HepG2 (cell line): ENCODE measurements at regions not wholly inside any gene's neighbourhood (a gene's known extent, or its start where the extent isn't known, plus 50 kb on each side); places are given as distances from the start of the nearest gene placed in this dataset.

Experiments
- ARHGAP35 ChIP-seq: sonication (generic); formaldehyde crosslinking; IDR thresholded peaks from 2 replicates; pipeline ENCODE4 v1.9.0; 2022; ENCODE audit warnings: mild to moderate bottlenecking, inconsistent platforms, moderate library complexity, missing genetic modification reagents, borderline replicate concordance
- BHLHE40 ChIP-seq: IDR thresholded peaks from 2 replicates; pipeline ENCODE4 v1.6.1; 2011; ENCODE audit warnings: low read length, improper control_type of control experiment
- CBX1 ChIP-seq: IDR thresholded peaks from one replicate; pipeline ENCODE4 v1.6.1; 2016; ENCODE audit warnings: antibody characterized with exemption, low read depth
- CENPT ChIP-seq: sonication (generic); formaldehyde crosslinking; IDR thresholded peaks from 2 replicates; pipeline ENCODE4 v1.8.0; 2022; ENCODE audit warnings: low read depth, mild to moderate bottlenecking, moderate library complexity, missing genetic modification reagents
- HES4 ChIP-seq: sonication (generic); formaldehyde crosslinking; IDR thresholded peaks from 2 replicates; pipeline ENCODE4 v1.9.0; 2021; ENCODE audit warnings: mild to moderate bottlenecking, missing genetic modification reagents, borderline replicate concordance
- MED13 ChIP-seq: sonication (generic); formaldehyde crosslinking; IDR thresholded peaks from 2 replicates; pipeline ENCODE4 v1.5.0; 2020; ENCODE audit warnings: missing genetic modification reagents
- MTERF4 ChIP-seq: sonication (generic); formaldehyde crosslinking; IDR thresholded peaks from 2 replicates; pipeline ENCODE4 v1.8.0; 2023; ENCODE audit warnings: mild to moderate bottlenecking, missing genetic modification reagents
- NCOR1 ChIP-seq: fragments of 200-600 bp; sonication (generic); IDR thresholded peaks from 2 replicates; pipeline ENCODE4 v1.7.0; 2017; ENCODE audit warnings: antibody characterized with exemption, low read length, borderline replicate concordance
- RNF2 ChIP-seq: fragments of 450-650 bp; conservative IDR thresholded peaks from 2 replicates; pipeline ENCODE4 v1.6.1; 2016; ENCODE audit warnings: low read depth
- SNRNP70 ChIP-seq: fragments of 200-400 bp; formaldehyde crosslinking; IDR thresholded peaks from 2 replicates; pipeline ENCODE4 v1.6.1; 2017; ENCODE audit warnings: mild to moderate bottlenecking, low read depth, low read length, moderate library complexity
- SOX5 ChIP-seq: IDR thresholded peaks from 2 replicates; pipeline ENCODE4 v1.6.1; 2016; ENCODE audit warnings: borderline replicate concordance
- SP2 ChIP-seq: sonication (generic); formaldehyde crosslinking; IDR thresholded peaks from 2 replicates; pipeline ENCODE4 v1.5.1; 2020; ENCODE audit warnings: mild to moderate bottlenecking, missing genetic modification reagents
- SRF ChIP-seq: IDR thresholded peaks from 2 replicates; pipeline ENCODE4 v1.6.1; 2011; ENCODE audit warnings: mild to moderate bottlenecking, low read depth, low read length, moderate library complexity
- TOPORS ChIP-seq: sonication (generic); formaldehyde crosslinking; IDR thresholded peaks from 2 replicates; pipeline ENCODE4 v1.8.0; 2023; ENCODE audit warnings: mild to moderate bottlenecking, missing genetic modification reagents
- YEATS4 ChIP-seq: sonication (generic); formaldehyde crosslinking; IDR thresholded peaks from 2 replicates; pipeline ENCODE4 v1.4.0; 2020; ENCODE audit warnings: missing genetic modification reagents, borderline replicate concordance
- ZFP90 ChIP-seq: sonication (generic); formaldehyde crosslinking; IDR thresholded peaks from 2 replicates; pipeline ENCODE4 v1.8.0; 2022; ENCODE audit warnings: missing genetic modification reagents, mild to moderate bottlenecking, inconsistent platforms, borderline replicate concordance
- ZNF235 ChIP-seq: sonication (generic); formaldehyde crosslinking; IDR thresholded peaks from 2 replicates; pipeline ENCODE4 v1.8.1; 2023; ENCODE audit warnings: mild to moderate bottlenecking, missing genetic modification reagents, borderline replicate concordance
- ZNF253 ChIP-seq: sonication (generic); formaldehyde crosslinking; IDR thresholded peaks from 2 replicates; pipeline ENCODE4 v1.8.0; 2022; ENCODE audit warnings: mild to moderate bottlenecking, missing genetic modification reagents, borderline replicate concordance
- ZNF382 ChIP-seq: sonication (generic); formaldehyde crosslinking; IDR thresholded peaks from 2 replicates; pipeline ENCODE4 v1.5.0; 2020; ENCODE audit warnings: missing genetic modification reagents, mild to moderate bottlenecking, borderline replicate concordance
- ZNF530 ChIP-seq: sonication (generic); formaldehyde crosslinking; IDR thresholded peaks from 2 replicates; pipeline ENCODE4 v1.5.0; 2020; ENCODE audit warnings: low read depth, mild to moderate bottlenecking, missing genetic modification reagents
- ZNF549 ChIP-seq: sonication (generic); formaldehyde crosslinking; IDR thresholded peaks from 2 replicates; pipeline ENCODE4 v1.5.0; 2020; ENCODE audit warnings: missing genetic modification reagents
- ZNF569 ChIP-seq: sonication (generic); formaldehyde crosslinking; IDR thresholded peaks from 2 replicates; pipeline ENCODE4 v1.5.0; 2020; ENCODE audit warnings: mild to moderate bottlenecking, missing genetic modification reagents, moderate library complexity, borderline replicate concordance
- ZNF629 ChIP-seq: sonication (generic); formaldehyde crosslinking; conservative IDR thresholded peaks from 2 replicates; pipeline ENCODE4 v1.5.0; 2020; ENCODE audit warnings: missing genetic modification reagents
- ZNF747 ChIP-seq: sonication (generic); formaldehyde crosslinking; IDR thresholded peaks from 2 replicates; pipeline ENCODE4 v1.8.1; 2023; ENCODE audit warnings: missing genetic modification reagents, mild to moderate bottlenecking, borderline replicate concordance
- ZSCAN29 ChIP-seq: sonication (generic); formaldehyde crosslinking; conservative IDR thresholded peaks from 2 replicates; pipeline ENCODE4 v1.4.0; 2020; ENCODE audit warnings: mild to moderate bottlenecking, missing genetic modification reagents
- ZSCAN30 ChIP-seq: sonication (generic); formaldehyde crosslinking; IDR thresholded peaks from 2 replicates; pipeline ENCODE4 v1.5.0; 2020; ENCODE audit warnings: mild to moderate bottlenecking, missing genetic modification reagents
- TF ChIP-seq, protein P1 (sequence below): sonication (generic); formaldehyde crosslinking; conservative IDR thresholded peaks from 2 replicates; pipeline ENCODE4 v1.4.0; 2020; ENCODE audit warnings: missing genetic modification reagents
- TF ChIP-seq, protein P2 (sequence below): sonication (generic); formaldehyde crosslinking; IDR thresholded peaks from 2 replicates; pipeline ENCODE4 v1.4.0; 2020; ENCODE audit warnings: missing genetic modification reagents
- TF ChIP-seq, protein P3 (sequence below): IDR thresholded peaks from 2 replicates; pipeline ENCODE4 v1.6.1; 2018; ENCODE audit warnings: missing genetic modification reagents, mild to moderate bottlenecking, missing compliant biosample characterization

GRCh38 chr13:73765651-73766384, 368.4 kb downstream of the KLF12 start (continued):
- TF ChIP-seq ZNF629 (CRISPR knock-in tag) (no peak), RNF2 (no peak), YEATS4 (CRISPR knock-in tag) (no peak), HES4 (CRISPR knock-in tag) (no peak), MED13 (CRISPR knock-in tag) (no peak), CENPT (no peak), ZSCAN29 (CRISPR knock-in tag) (no peak), ZNF569 (CRISPR knock-in tag) (no peak), NCOR1 (0 out of 2 replicates have a peak, but pooled peaks have one; percentile 27), TOPORS (no peak), ZNF530 (CRISPR knock-in tag) (no peak), ZNF747 (CRISPR knock-in tag) (no peak), MTERF4 (CRISPR knock-in tag) (no peak), ZNF235 (CRISPR knock-in tag) (no peak), SOX5 (CRISPR knock-in tag) (peak; percentile 13; the same call in 1 of the 2 replicates), BHLHE40 (no peak), ZNF549 (CRISPR knock-in tag) (no peak), SNRNP70 (no peak), ZNF253 (CRISPR knock-in tag) (no peak), ZSCAN30 (CRISPR knock-in tag) (no peak), ZFP90 (CRISPR knock-in tag) (no peak), SRF (peak; percentile 71; the same call in 1 of the 2 replicates), ARHGAP35 (no peak), ZNF382 (CRISPR knock-in tag) (no peak), CBX1 (no peak), SP2 (no peak)
- TF ChIP-seq, protein P1, sequence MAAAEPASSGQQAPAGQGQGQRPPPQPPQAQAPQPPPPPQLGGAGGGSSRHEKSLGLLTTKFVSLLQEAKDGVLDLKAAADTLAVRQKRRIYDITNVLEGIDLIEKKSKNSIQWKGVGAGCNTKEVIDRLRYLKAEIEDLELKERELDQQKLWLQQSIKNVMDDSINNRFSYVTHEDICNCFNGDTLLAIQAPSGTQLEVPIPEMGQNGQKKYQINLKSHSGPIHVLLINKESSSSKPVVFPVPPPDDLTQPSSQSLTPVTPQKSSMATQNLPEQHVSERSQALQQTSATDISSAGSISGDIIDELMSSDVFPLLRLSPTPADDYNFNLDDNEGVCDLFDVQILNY (CRISPR knock-in tag) = no peak
- TF ChIP-seq, protein P2, sequence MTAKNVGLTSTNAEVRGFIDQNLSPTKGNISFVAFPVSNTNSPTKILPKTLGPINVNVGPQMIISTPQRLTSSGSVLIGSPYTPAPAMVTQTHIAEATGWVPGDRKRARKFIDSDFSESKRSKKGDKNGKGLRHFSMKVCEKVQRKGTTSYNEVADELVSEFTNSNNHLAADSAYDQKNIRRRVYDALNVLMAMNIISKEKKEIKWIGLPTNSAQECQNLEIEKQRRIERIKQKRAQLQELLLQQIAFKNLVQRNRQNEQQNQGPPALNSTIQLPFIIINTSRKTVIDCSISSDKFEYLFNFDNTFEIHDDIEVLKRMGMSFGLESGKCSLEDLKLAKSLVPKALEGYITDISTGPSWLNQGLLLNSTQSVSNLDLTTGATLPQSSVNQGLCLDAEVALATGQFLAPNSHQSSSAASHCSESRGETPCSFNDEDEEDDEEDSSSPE (CRISPR knock-in tag) = no peak
- TF ChIP-seq, protein P3, sequence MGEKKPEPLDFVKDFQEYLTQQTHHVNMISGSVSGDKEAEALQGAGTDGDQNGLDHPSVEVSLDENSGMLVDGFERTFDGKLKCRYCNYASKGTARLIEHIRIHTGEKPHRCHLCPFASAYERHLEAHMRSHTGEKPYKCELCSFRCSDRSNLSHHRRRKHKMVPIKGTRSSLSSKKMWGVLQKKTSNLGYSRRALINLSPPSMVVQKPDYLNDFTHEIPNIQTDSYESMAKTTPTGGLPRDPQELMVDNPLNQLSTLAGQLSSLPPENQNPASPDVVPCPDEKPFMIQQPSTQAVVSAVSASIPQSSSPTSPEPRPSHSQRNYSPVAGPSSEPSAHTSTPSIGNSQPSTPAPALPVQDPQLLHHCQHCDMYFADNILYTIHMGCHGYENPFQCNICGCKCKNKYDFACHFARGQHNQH = 0 out of 2 replicates have a peak, but pooled peaks have one; percentile 35
